ENCODE measurements at regions not wholly inside any gene's neighbourhood (a gene's known extent, or its start where the extent isn't known, plus 50 kb on each side); places are given as distances from the start of the nearest gene placed in this dataset.

DNA sequence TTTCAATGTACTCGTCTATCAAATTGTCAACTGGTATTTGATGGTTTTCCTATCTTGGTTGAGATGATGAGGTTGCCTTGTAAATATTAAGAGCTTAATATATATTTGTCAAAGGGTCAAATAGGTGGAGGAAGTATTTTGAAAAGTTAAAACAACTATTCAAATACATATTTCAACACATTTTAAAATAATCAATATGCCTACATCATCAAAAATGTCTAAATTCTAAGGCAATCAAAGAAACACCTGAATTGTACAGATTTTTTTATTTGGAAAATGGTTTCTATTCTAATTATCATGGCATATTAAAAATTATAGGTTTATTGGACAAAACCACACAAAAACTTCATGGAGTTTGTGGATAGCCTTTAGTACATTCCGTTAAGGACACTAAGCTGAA lies 461.4 kb upstream of the ONECUT1 start:
- Histone ChIP-seq H3F3A (ENCODE audit: insufficient read depth, low read length) (no peaks in the 10 kb centered on the region), H2AFZ (ENCODE audit: low read length) (no peak overlapping the region), H3K4me1 (ENCODE audit: insufficient read depth, low read length, severe bottlenecking) (no peaks in the 10 kb centered on the region), H3K9me2 (ENCODE audit: low read depth, low read length) (no peaks in the 10 kb centered on the region), H3K9me3 (ENCODE audit: low read length) (no peaks in the 10 kb centered on the region), H3K4me2 (ENCODE audit: low read length) (no peak overlapping the region), H3K79me2 (ENCODE audit: insufficient read depth, low read length) (no peaks in the 10 kb centered on the region), H3K4me3 (ENCODE audit: low read depth, low read length, poor library complexity, severe bottlenecking) (no peak overlapping the region), H3K27ac (ENCODE audit: low read depth, low read length, poor library complexity, severe bottlenecking) (no peak overlapping the region), H3K36me3 (ENCODE audit: insufficient read depth, low read length) (no peaks in the 10 kb centered on the region), H4K20me1 (ENCODE audit: insufficient read depth, low read length) (no peaks in the 10 kb centered on the region), H3K9ac (ENCODE audit: low read length) (no peak overlapping the region), H3K27me3 (ENCODE audit: insufficient read depth, low read length) (no peaks in the 10 kb centered on the region)
- no peak for TF ChIP-seq EZH2 (IDR thresholded peaks at IDR 0.05; ENCODE audit: borderline replicate concordance, low read length)
- TF ChIP-seq, protein P1, sequence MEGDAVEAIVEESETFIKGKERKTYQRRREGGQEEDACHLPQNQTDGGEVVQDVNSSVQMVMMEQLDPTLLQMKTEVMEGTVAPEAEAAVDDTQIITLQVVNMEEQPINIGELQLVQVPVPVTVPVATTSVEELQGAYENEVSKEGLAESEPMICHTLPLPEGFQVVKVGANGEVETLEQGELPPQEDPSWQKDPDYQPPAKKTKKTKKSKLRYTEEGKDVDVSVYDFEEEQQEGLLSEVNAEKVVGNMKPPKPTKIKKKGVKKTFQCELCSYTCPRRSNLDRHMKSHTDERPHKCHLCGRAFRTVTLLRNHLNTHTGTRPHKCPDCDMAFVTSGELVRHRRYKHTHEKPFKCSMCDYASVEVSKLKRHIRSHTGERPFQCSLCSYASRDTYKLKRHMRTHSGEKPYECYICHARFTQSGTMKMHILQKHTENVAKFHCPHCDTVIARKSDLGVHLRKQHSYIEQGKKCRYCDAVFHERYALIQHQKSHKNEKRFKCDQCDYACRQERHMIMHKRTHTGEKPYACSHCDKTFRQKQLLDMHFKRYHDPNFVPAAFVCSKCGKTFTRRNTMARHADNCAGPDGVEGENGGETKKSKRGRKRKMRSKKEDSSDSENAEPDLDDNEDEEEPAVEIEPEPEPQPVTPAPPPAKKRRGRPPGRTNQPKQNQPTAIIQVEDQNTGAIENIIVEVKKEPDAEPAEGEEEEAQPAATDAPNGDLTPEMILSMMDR (IDR thresholded peaks at IDR 0.05; ENCODE audit: low read length) = no peak

DNA sequence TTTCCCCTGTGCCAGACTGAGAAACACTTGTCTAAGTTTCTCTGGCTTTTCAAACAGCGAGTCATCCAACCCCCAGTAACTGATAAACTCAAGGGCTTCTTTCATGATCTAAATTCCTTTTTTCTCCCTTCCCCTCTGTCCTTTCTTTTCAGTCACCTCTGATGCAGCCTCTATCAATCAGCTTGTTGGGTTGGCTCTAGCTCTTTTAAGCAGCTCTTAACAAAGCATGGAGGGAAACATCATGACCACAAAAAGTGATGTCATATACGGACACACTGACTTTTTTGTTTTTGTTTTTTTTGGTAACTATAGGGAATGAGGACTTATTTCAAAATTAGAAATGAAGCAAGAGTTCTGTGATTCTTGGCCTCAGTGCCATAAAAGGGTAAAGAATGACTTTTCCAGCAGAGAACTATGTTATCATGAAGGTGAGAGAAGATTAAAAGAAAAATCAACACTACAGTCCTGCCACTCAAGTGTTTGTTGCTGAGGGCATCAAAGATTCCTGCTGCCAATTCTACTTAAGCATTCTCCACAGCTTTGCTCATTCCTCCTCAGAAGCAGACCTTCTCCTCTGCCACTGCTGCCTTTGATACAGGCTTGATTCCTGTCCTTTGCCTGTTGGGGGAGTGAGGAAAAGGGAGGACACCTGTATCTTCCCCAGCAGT lies 457.0 kb upstream of the ONECUT1 start:
- Histone ChIP-seq H3K79me2 (ENCODE audit: insufficient read depth, low read length) (no peaks in the 10 kb centered on the region), H3K27me3 (ENCODE audit: insufficient read depth, low read length) (no peaks in the 10 kb centered on the region), H3K9me3 (ENCODE audit: low read length) (no peaks in the 10 kb centered on the region), H3K9me2 (ENCODE audit: low read depth, low read length) (no peaks in the 10 kb centered on the region), H4K20me1 (ENCODE audit: insufficient read depth, low read length) (no peaks in the 10 kb centered on the region), H3F3A (ENCODE audit: insufficient read depth, low read length) (no peaks in the 10 kb centered on the region), H3K4me1 (ENCODE audit: insufficient read depth, low read length, severe bottlenecking) (no peaks in the 10 kb centered on the region), H3K4me3 (ENCODE audit: low read depth, low read length, poor library complexity, severe bottlenecking) (no peak overlapping the region), H3K27ac (ENCODE audit: low read depth, low read length, poor library complexity, severe bottlenecking) (no peak overlapping the region), H2AFZ (ENCODE audit: low read length) (no peak overlapping the region), H3K9ac (ENCODE audit: low read length) (no peak overlapping the region), H3K36me3 (ENCODE audit: insufficient read depth, low read length) (no peaks in the 10 kb centered on the region), H3K4me2 (ENCODE audit: low read length) (no peak overlapping the region)
- no peak for TF ChIP-seq EZH2 (IDR thresholded peaks at IDR 0.05; ENCODE audit: borderline replicate concordance, low read length)
- TF ChIP-seq, protein P1 (IDR thresholded peaks at IDR 0.05; ENCODE audit: low read length) = no peak

DNA sequence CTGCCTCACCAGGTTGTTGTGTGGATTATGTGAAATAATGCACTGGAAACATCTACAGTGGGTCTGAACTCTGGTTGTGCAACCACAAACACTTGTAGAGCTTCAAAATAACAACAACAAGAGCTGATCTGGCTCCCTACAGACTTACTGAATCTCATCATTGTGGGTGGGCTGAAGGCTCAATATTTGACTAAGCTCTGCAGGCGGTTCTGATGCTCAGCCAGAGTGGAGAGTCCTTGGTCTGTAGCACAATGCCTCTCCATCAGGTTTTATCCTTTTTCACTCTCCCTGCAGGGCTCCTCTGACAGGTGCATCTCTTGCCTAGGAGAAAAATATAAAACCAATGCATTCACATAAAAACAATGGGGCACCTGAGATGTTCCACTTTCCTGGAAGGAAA lies 456.3 kb upstream of the ONECUT1 start:
- H3K4me1 ChIP-seq (ENCODE audit: insufficient read depth, low read length, severe bottlenecking) = no peaks in the 10 kb centered on the region
- H4K20me1 ChIP-seq (ENCODE audit: insufficient read depth, low read length) = no peaks in the 10 kb centered on the region
- H3K36me3 ChIP-seq (ENCODE audit: insufficient read depth, low read length) = no peaks in the 10 kb centered on the region
- H3K4me2 ChIP-seq (ENCODE audit: low read length) = no peak overlapping the region
- no peaks in the 10 kb centered on the region for H3K9me2 ChIP-seq (ENCODE audit: low read depth, low read length)
- no peaks in the 10 kb centered on the region for H3K79me2 ChIP-seq (ENCODE audit: insufficient read depth, low read length)
- H3K4me3 ChIP-seq (ENCODE audit: low read depth, low read length, poor library complexity, severe bottlenecking) = no peak overlapping the region
- H3F3A ChIP-seq (ENCODE audit: insufficient read depth, low read length) = no peaks in the 10 kb centered on the region
- TF ChIP-seq, protein P1 (IDR thresholded peaks at IDR 0.05; ENCODE audit: low read length) = no peak
- TF ChIP-seq EZH2 (IDR thresholded peaks at IDR 0.05; ENCODE audit: borderline replicate concordance, low read length) = no peak
- no peaks in the 10 kb centered on the region for H3K9me3 ChIP-seq (ENCODE audit: low read length)
- H3K27me3 ChIP-seq (ENCODE audit: insufficient read depth, low read length) = no peaks in the 10 kb centered on the region
- no peak overlapping the region for H3K27ac ChIP-seq (ENCODE audit: low read depth, low read length, poor library complexity, severe bottlenecking)
- H2AFZ ChIP-seq (ENCODE audit: low read length) = no peak overlapping the region
- H3K9ac ChIP-seq (ENCODE audit: low read length) = no peak overlapping the region

All from OCI-LY1 (cell line).